HG02852 (cell line): ENCODE measurements at regions not wholly inside any gene's neighbourhood (a gene's known extent, or its start where the extent isn't known, plus 50 kb on each side); places are given as distances from the start of the nearest gene placed in this dataset.
"Not testable (repeated sequence)": the region's sequence is repeated elsewhere in the genome, so short reads cannot be mapped to it uniquely, and the experiment has no call there.

Experiments used
- ATAC-seq: cut with Tn5 transposase; IDR thresholded peaks from one replicate; pipeline ENCODE4 v1.9.1; 2021; ENCODE audit warnings: mild to moderate bottlenecking, moderate library complexity; ENCODE audit not compliant: unreplicated experiment

DNA sequence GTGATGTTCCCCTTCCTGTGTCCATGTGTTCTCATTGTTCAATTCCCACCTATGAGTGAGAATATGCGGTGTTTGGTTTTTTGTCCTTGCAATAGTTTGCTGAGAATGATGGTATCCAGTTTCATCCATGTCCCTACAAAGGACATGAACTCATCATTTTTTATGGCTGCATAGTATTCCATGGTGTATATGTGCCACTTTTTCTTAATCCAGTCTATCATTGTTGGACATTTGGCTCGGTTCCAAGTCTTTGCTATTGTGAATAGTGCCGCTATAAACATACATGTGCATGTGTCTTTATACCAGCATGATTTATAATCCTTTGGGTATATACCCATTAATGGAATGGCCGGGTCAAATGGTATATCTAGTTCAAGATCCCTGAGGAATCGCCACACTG, 229.4 kb downstream of the HTR1A start:
- not testable (repeated sequence) for ATAC-seq

DNA sequence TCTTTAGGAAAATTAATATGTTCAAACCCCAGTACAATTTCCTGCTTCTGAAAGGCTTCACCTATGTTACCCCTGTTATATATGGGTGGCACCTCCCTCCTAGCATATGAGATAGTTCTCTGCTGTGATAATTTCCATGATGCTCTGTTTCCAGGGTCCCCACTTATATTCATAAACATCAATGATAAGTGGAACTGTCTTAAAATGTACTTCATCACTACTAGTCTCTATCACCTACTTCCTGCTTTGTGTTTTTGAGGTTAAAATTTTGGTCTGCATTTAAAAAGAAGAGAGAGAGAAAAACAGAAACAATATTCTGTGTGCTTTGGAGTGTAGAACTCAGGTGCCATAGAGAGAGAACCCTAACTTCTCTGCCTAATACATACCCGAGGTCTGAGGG, 234.7 kb downstream of the HTR1A start:
- ATAC-seq = no peak

DNA sequence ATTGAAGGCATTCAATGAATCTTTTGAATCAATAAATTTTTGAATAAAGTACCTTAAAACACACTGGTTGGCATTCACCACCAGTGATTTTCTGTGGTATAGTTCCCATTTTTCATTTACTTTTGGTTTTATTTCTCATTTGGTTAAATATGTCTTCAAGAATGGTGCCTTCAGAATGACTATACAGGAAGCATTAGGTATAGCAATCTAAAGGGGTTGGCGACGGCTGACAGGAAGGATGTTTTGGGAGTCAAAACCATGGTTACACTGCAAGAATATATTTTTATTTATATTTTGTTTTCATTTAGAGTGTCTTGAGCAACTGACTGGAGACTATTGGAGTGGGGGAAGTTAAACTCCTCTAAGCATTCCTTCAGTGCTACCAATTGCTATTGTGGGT, 235.7 kb downstream of the HTR1A start:
- ATAC-seq = peak; percentile 71

DNA sequence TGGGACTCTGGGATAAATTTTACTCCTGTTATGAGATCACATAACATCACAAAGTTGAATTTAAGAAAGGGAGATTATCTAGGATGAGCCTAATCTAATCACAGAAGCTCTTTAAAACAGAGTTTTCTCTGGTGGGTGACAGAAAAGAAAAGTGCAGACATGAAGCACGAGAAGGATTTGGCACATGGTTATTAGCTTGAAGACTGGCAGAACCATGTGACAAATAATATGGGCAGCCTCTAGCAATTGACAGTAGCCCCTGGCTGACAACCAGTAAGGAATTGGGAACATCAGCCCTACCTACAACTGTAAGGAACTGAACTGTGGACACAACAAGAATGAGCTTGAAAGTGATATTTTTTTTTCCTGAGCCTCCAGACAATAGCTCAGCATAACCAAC, 243.1 kb downstream of the HTR1A start:
- no peak for ATAC-seq

DNA sequence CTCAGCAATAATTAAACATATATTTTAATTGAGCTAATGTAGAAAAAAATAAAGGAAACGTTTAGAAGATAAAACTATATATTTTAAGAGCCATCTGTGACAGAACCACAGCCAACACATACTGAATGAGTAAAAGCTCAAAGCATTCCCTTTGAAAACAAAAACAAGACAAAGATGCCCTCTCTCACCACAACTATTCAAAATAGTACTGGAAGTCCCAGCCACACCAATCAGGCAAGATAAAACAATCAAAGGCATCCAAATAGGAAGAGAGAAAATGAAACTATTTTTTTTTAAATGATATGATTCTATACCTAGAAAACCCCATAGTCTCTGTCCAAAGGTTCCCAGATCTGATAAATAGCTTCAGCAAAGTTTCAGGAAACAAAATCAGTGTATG, 262.0 kb downstream of the HTR1A start:
- no peak for ATAC-seq

DNA sequence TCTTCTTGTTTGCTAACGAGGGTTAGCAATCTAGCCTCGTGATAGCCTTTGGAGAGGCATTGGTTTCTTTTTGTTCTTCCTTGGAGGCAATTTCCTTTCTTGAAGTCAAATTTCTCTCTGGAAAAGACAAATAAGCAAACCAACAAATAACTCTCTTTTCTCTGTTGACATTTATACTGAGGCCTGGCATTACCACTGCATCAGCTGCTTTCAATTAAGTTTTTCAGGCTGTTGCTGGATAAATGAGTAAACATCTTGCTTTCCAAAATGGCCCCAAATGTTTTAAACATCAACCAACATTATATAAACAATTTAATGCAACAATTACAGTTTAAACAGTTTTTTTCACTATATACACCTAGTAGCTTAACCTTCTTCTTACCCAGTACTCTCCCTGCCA, 264.4 kb downstream of the HTR1A start:
- no peak for ATAC-seq

DNA sequence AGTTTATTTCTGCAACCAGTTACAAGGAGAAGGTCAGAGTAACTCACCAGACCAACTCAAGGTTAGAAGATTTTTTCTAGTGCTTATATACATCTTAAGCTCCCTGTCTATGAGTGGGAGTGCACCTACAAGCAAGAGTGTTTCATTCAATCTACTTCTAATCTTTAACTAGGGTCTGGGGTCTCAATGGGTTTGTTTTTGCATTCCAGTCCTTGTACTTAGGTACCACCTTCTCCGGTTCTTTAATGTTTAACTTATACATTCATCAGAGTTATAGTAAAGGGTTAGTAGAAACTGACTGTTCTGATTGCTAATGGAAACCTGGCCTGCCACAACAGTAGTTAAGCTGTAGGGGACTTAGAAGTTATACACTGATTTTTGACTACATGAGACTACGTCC, 271.7 kb downstream of the HTR1A start:
- no peak for ATAC-seq

DNA sequence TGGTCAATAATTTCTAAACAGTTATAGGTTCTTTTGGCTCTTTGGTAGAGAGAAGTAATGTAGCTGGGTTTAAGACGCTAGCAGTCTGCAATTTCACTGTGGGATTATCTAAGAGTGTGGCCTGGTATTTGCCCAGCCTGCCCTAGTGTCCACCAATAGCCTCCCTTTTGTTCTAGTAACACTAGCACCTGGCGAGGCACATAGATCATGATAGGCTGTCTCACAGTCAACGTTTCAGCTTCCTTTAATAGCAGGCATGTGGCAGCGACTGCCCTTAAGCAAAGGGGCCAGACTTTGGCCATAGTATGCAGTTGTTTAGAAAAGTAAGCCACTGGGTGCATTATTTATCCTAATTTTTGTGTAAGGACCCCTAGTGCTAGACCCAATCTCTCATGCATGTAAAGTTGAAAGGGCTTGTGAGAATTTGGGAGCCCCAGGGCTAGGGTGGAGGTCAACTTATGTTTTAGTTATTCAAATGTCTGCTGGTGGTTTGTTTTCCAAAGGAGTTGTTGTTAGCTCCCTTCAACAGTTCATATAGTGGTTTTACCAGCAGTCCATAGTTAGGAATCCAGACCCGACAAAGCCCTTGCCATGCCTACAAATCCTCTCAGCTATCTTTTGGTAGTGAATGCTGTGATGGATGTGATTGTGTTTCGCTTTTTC, 274.3 kb downstream of the HTR1A start:
- ATAC-seq = no peak

DNA sequence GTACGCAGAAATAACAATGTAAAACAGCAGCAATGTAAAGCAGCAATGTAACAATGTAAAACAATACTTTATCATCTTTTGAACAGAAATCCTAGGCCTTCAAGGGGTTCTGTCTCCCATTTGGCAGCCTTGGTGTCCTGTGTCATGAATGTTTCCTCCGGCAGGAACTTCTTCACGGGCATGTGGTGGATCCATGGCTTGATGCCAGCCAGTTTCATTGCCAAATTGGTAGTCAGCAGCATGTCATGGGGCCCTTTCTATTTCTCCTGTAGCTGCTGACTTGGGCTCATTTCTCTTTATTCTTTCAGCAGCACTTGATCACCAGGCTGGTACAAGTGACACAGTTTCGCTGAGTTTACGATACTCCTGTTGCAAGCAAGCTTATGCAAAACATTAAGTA, 275.3 kb downstream of the HTR1A start:
- ATAC-seq = no peak

DNA sequence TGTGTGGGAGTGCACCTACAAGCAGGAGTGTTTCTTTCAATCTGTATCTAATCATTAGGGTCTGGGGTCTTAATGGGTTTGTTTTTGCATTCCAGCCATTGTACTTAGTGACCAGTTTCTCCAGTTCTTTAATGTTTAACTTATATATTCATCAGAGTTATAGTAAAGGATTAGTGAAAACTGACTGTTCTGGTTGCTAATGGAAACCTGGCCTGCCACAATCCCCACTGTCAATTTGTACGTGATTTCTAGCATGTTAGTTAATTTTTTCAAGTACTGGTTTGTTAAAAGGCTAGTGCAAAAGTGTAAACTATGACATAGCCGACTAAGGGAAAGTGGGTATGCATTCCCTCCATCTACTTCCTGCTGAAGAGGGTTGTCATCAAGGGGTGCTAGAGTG, 276.1 kb downstream of the HTR1A start:
- ATAC-seq = no peak

DNA sequence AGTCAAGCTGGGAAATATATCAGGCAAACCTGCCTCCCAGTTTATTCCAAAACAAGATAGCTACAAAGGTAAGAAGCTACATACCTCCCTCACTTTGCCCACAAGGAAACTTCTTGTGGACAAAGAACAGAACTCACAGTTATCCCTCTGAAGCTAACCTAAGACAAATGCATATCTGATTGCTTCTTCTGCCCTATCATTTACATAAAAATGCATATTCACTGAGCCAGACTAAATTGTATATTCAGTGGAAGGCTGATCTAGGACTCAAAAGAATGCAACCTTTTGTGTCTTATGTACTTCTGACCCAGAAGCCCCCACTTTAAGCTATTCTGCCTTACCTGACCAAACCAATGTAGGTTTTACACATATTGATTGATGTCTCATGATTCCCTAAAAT, 276.8 kb downstream of the HTR1A start:
- ATAC-seq = no peak

DNA sequence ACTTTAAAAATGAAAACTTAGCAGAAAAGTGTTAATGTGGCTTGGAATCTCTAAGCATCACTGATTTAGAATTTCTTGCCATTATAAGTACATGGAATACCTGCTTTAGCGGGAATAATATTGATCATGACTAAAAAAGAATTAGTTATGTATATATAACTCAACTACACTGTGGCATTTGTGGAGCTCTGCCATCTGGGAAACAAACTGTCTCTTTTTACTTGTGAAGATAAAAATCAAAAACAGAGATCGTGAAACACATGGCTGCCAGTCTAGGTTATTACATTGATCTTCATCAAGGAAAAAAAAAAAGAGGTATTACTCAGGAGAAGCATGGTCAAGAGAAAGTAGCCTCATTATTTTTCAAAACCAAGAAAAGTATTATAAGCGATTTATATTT, 287.4 kb downstream of the HTR1A start:
- ATAC-seq = no peak

DNA sequence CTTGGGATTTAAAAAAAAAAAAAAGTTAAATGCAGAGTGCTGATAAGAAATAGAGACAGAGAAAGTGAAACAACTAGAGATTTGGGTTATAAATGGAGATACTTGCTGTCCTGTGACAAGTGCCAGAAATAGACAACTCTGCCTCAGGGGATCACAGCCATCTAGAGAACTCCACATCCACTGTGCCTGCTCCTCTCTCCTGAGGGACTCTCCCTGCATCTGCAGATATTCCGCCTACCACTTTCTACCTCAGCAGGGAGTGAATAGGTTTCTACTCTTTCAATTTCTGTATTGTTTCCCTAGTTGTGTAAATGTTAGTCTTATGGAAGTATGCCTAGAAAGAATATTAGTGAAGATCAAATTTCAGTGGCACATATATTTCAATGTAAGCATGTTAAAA, 307.2 kb downstream of the HTR1A start:
- no peak for ATAC-seq

DNA sequence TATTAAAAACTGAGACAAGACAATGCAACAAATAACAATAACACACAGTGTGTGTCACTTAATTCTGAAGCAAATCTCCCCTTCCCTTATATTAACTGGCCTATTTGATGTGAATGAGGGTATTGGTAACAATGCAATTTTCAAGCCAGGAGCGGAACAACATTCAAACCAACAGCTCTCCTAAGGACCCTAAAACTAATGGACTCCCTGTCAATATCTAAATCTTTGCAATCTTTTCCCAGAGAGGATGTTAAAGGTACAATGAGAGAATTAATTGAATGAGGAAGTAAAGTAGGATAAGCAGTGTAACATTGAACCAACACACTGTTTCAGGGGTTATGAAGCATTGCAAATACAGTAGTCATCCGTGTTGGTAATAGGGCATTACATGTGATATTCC, 311.7 kb downstream of the HTR1A start:
- ATAC-seq = no peak

DNA sequence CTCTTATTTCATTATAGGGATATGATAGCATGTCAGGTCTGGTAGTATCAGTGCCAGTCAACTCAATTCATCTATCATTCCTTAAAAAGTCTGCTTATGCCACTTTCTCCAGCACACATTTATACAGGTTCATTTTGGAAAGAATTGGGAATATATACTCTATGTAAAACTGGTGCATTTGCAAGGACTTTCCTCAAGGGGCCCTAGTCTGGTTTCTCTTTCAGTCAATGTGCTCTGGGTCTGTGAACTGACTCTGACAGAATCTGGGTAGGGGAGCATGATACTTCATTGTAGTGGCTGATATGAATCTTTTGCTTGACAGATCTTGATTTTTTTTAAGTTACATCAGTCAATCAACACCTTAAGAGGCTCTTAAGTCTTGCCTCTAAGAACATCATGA, 313.9 kb downstream of the HTR1A start:
- ATAC-seq = no peak

DNA sequence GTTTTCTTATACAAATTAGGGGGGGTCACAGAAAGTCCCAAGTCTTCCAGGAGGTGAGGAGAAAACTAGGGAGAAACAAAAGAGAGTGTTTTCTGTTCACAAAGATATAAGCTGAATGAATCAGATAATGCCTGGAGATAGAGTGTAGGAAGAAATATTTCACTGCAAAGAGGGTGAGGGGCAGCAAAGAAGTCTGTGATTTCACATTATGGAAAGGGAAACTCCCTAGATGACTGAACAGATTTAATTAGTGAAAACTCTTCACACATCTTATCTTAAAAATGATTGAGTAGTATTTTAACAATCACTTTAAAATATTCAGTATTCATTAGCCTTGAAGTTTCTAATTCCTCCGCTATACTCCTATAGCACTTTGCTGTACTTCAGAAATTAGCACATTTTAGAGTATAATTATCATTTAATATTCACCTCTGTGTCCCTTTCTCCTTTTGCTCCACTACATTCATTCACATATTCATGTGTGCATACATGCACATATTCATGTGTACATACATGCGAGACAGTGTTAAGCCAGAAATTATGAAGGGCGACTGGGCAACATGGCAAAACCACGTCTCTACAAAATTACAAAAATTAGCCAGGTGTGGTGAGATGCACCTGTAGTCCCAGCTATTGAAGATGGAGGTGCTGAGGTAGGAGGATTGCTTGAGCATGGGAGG, 332.2 kb downstream of the HTR1A start:
- ATAC-seq = no peak

DNA sequence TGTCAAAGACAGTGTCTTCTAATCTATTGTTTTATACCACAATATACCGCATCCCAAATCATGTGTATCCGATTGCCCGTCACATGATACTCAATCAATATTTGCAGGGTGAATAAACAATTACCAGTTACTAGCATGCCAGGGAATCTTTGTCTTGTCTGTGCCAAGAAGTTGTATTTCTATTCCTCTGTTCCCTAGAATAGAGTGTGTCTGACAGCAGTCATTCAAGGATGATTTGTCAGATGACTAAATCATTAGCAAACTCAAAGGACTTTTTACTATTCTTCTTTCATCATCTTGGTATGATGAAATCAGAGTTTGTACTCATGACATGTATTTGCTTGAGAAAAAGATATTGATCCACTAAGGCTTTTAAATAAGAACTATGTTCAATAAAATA, 348.8 kb downstream of the HTR1A start:
- no peak for ATAC-seq

DNA sequence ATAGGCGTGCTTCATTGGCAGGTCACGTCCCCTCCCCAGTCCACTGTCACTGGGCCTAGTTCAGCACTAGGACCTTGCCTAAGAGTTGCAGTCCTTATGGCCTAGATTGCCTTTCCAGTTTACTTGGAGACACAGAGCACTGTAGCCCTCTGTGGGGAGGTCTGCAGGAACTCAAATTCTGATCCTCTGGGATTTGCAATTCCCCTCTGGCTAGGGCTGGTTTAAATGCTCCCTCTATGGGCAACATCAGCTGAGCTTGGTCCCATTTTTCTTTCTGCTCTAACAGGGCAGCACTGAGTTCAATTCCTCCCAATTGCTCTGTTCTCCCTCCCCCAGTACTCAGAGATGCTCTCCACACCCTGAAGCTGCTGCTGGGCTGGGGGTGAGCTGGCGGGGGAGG, 358.2 kb downstream of the HTR1A start:
- no peak for ATAC-seq

DNA sequence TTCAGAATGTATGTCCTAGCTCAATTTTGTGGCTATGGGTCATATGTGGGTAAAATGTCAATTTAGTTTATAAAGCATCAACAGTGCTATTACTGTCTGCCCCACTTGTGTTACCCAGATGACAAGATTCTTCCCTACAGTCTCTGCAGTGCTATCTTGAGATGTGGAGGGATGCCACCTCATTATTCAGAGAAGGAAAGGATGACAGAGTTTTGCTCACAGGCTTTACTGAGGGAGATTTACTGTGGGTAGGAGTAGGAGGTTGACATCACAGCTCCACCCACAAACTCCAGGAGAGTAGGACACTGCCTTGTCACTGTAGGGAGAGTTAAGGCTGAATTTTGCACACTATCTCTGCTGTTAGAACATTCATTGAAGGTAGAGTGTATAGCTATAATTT, 359.3 kb downstream of the HTR1A start:
- no peak for ATAC-seq

DNA sequence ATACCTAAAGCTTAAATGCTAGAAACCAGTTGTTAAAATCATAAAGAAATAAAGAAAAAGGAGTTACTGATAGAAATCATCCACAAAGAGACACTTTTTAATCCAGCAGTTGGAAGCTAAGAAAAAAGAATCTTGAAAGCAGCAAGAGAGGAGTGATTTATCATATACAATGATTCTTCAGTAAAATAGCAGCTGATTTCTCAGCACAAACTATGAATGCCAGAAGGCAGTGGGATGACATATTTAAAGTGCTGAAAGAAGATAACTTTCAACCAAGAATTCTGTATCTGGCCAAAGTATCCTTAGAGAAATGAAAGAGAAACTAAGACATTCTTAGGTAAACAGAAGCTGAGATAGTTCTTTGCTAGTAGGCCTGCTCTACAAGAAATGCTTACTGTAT, 366.0 kb downstream of the HTR1A start:
- ATAC-seq = no peak

DNA sequence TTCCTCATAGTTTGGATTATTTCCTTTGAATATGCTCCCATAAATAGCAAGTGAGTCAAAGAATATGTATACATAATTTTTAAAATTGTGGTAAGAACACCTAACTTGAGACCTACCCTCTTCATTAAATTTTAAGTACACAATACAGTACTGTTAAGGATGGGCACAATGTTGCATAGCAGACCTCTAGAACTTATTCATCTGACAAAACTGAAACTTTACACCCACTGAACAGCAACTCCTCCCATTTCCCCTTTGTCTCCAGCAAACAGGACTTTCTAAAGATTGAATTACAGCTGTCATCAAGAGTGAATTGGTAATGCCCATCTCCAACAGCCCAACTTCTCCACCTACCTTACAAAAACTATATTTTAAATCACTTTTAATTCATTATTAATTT, 388.9 kb downstream of the HTR1A start:
- ATAC-seq = peak; percentile 61

DNA sequence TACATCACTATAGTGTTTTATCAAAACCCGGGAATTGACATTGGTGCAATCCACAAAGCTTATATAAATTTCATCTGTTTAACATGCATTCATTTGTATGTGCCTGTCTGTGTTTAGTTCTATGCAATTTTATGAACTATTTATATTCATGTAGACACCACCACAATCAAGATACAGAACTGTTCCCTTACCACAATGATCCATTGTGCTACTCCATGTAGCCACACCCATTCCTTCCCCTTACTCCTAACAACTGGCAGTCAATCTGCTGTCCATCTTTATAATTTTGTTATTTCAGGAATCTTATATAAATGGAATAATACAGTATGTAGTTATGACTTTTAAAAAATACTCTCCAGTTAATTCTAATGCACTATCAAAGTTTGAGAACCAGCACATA, 389.5 kb downstream of the HTR1A start:
- no peak for ATAC-seq

DNA sequence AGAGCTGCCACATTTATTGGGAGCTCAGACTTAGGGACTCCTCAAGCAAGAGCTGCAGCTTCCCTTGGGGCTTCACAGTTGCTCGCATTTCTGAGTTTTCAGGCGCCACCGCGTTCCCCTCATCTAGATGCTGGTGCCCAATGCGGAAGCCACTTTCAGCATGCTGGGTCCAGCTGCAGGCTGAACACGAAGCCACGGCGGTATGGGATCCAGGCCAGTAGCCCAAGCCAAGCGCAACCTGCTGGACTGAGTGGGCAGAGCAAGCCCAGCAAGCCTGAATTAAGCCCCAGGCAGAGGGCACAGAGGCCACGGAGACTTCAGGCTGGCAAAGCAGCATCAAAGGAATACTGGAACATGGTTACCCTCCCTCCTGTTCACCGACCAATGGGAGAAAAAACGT, 391.5 kb downstream of the HTR1A start:
- no peak for ATAC-seq
